Retinal pigment epithelial cell (primary cell): ENCODE measurements at regions not wholly inside any gene's neighbourhood (a gene's known extent, or its start where the extent isn't known, plus 50 kb on each side); places are given as distances from the start of the nearest gene placed in this dataset.

Experiments used
- DNase-seq: peaks from one replicate; pipeline ENCODE4 v3.0.0-alpha.2; 2010; ENCODE audit warnings: low read depth
- H3K4me3 ChIP-seq: 2 replicates; pipeline ENCODE4 v1.5.1; 2011; ENCODE audit warnings: mild to moderate bottlenecking, low read length, control low read depth, moderate library complexity
- TF ChIP-seq, protein P1 (sequence below): conservative IDR thresholded peaks from 2 replicates; pipeline ENCODE4 v1.5.1; 2011; ENCODE audit warnings: low read depth, low read length, control low read depth, inconsistent platforms

GRCh38 chr4:14887842-14888433 is 114.3 kb upstream of the CPEB2 start:
- H3K4me3 ChIP-seq = no peak overlapping the region
- TF ChIP-seq, protein P1, sequence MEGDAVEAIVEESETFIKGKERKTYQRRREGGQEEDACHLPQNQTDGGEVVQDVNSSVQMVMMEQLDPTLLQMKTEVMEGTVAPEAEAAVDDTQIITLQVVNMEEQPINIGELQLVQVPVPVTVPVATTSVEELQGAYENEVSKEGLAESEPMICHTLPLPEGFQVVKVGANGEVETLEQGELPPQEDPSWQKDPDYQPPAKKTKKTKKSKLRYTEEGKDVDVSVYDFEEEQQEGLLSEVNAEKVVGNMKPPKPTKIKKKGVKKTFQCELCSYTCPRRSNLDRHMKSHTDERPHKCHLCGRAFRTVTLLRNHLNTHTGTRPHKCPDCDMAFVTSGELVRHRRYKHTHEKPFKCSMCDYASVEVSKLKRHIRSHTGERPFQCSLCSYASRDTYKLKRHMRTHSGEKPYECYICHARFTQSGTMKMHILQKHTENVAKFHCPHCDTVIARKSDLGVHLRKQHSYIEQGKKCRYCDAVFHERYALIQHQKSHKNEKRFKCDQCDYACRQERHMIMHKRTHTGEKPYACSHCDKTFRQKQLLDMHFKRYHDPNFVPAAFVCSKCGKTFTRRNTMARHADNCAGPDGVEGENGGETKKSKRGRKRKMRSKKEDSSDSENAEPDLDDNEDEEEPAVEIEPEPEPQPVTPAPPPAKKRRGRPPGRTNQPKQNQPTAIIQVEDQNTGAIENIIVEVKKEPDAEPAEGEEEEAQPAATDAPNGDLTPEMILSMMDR = no peak
- no peak for DNase-seq

- DNase-seq = peak; percentile 68
- TF ChIP-seq, protein P1 = no peak
- H3K4me3 ChIP-seq = no peak overlapping the region
These were observed 113.3 kb upstream of the CPEB2 start for GRCh38 chr4:14888790-14889572.

GRCh38 chr4:14892563-14892962 is 109.7 kb upstream of the CPEB2 start:
- H3K4me3 ChIP-seq = no peak overlapping the region
- TF ChIP-seq, protein P1 = no peak
- DNase-seq = no peak

GRCh38 chr4:14893713-14894112 is 108.6 kb upstream of the CPEB2 start:
- no peak for DNase-seq
- no peak overlapping the region for H3K4me3 ChIP-seq
- TF ChIP-seq, protein P1 = no peak

GRCh38 chr4:14894392-14895292 is 107.6 kb upstream of the CPEB2 start:
- H3K4me3 ChIP-seq = no peak overlapping the region
- TF ChIP-seq, protein P1 = no peak
- no peak for DNase-seq

DNA sequence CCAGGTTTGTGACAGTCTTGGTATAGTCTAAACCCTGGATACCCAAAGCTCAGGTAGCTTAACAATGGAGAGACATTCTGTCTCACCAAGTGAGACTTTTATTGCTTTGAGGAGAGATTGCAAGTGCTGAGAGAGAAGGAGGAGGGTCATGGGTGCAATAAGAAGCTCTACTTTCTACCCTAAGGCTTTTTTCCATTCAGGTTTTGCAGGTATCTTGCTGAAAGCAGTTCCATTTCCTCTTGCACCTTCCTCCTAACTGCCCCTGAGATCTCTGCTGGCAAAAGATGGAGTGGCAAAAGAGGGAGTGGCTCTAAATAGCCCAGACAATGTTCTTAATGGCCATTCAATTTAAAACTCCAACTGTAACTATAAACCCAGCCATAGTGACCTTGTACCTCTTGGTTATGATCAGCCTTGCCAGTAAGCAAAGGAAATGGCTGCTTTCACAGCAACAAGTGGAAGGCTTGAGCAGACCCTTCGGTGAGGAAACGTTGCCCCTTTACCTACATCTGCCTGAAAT is 105.6 kb upstream of the CPEB2 start:
- H3K4me3 ChIP-seq = no peak overlapping the region
- TF ChIP-seq, protein P1 = no peak
- DNase-seq = no peak
